Panc1 (cell line): ENCODE measurements at regions not wholly inside any gene's neighbourhood (a gene's known extent, or its start where the extent isn't known, plus 50 kb on each side); places are given as distances from the start of the nearest gene placed in this dataset.

ENCODE experiments used
- ATAC-seq: fragments of 200-7000 bp; cut with Tn5 transposase; 2 replicates; pipeline ENCODE4 v1.9.1; 2020; ENCODE audit warnings: mild to moderate bottlenecking, moderate library complexity
- BruUV-seq: library from RNA; stranded (reverse); fragments of 400-500 nt; replicated peaks from 2 replicates; lab custom pipeline; 2021; lab: Mats Ljungman, UMichigan
- CTCF ChIA-PET: fragments of 300-600 bp; sonication (Branson Sonifier 250); formaldehyde crosslinking; loops from one replicate; lab custom pipeline; 2022; ENCODE audit warnings: antibody characterized with exemption; lab: Charles Lee
- POLR2A ChIA-PET: fragments of 300-600 bp; sonication (Branson Sonifier 250); formaldehyde crosslinking; loops from one replicate; lab custom pipeline; 2022; ENCODE audit warnings: antibody characterized with exemption; lab: Charles Lee
- DNase-seq: peaks from one replicate; pipeline ENCODE4 v3.0.0-alpha.2; 2010; ENCODE audit warnings: low read depth, low spot score
- H3K27ac ChIP-seq: 2 replicates; pipeline ENCODE4 v1.5.1; 2011; ENCODE audit warnings: mild to moderate bottlenecking, low read length, inconsistent platforms
- H3K27me3 ChIP-seq: fragments of 200-500 bp; sonication (Bioruptor generic); 2 replicates; pipeline ENCODE4 v1.6.0; 2014; ENCODE audit warnings: low read length, inconsistent platforms; ENCODE audit not compliant: control insufficient read depth, insufficient read depth
- H3K36me3 ChIP-seq: fragments of 200-500 bp; sonication (Bioruptor generic); 2 replicates; pipeline ENCODE4 v1.5.1; 2014; ENCODE audit warnings: inconsistent platforms, mild to moderate bottlenecking, low read length, moderate library complexity; ENCODE audit not compliant: control insufficient read depth, insufficient read depth
- H3K4me1 ChIP-seq: 2 replicates; pipeline ENCODE4 v1.5.1; 2011; ENCODE audit warnings: inconsistent platforms, mild to moderate bottlenecking, low read length, moderate library complexity; ENCODE audit not compliant: control insufficient read depth, insufficient read depth
- H3K4me3 ChIP-seq, 2 experiments: 2 replicates each; pipeline ENCODE4 v1.5.1; 2011 to 2012; ENCODE audit warnings: low read depth in 2 of 2, low read length in 2 of 2, mild to moderate bottlenecking in 2 of 2, inconsistent platforms in 1 of 2, moderate library complexity in 1 of 2
- H3K9me3 ChIP-seq: fragments of 200-500 bp; sonication (Bioruptor generic); 2 replicates; pipeline ENCODE4 v1.5.1; 2014; ENCODE audit warnings: low read depth, mild to moderate bottlenecking, inconsistent platforms, low read length, moderate library complexity; ENCODE audit not compliant: control insufficient read depth, insufficient read depth
- CTCF ChIP-seq: fragments of 450-650 bp; IDR thresholded peaks from 2 replicates; pipeline ENCODE4 v1.5.1; 2017; ENCODE audit warnings: mild to moderate bottlenecking
- POLR2AphosphoS5 ChIP-seq: IDR thresholded peaks from 2 replicates; pipeline ENCODE4 v1.6.1; 2012; ENCODE audit warnings: mild to moderate bottlenecking, low read depth, low read length, moderate library complexity
- REST ChIP-seq, 2 experiments: IDR thresholded peaks; 2 replicates each; pipeline ENCODE4 v1.6.1; 2011 to 2012; ENCODE audit warnings: low read depth in 2 of 2, control low read depth in 1 of 2, low read length in 1 of 2, mild to moderate bottlenecking in 1 of 2, moderate library complexity in 1 of 2; ENCODE audit not compliant: insufficient read depth in 1 of 2
- SIN3A ChIP-seq: IDR thresholded peaks from 2 replicates; pipeline ENCODE4 v1.6.1; 2012; ENCODE audit warnings: low read depth, mild to moderate bottlenecking, low read length, moderate library complexity, borderline replicate concordance; ENCODE audit not compliant: insufficient read depth
- TCF7L2 ChIP-seq: IDR thresholded peaks from 2 replicates; pipeline ENCODE4 v1.6.1; 2011; ENCODE audit warnings: mild to moderate bottlenecking, low read depth, low read length, inconsistent platforms
- in situ Hi-C: cut with HindIII; loops from 2 replicates; pipeline ENCODE4 v1.10.0; 2016; ENCODE audit warnings: low sequenced_read_pairs, low pct_unique_long_range_greater_than_20kb
- intact Hi-C: fragments of 100-400 bp; cut with micrococcal nuclease; formaldehyde crosslinking; loops from one replicate; pipeline ENCODE4 v1.10.0; 2022; ENCODE audit not compliant: unreplicated experiment

- Histone ChIP-seq H3K4me1 (no peaks in the 10 kb centered on the region), H3K36me3 (no peaks in the 10 kb centered on the region), H3K4me3 (no peak overlapping the region), H3K9me3 (no peaks in the 10 kb centered on the region), H3K27me3 (peaks cover 2% of the 10 kb centered on the region; the same call in 1 of the 2 replicates), H3K27ac (no peak overlapping the region)
- CTCF ChIA-PET = no interaction called here
- DNase-seq (no peak), ATAC-seq (no peak)
- TF ChIP-seq SIN3A = no peak
- no peak for TF ChIP-seq REST (IDR thresholded peaks at IDR 0.05; ENCODE audit: insufficient read depth in 1 of 2, low read depth in 2 of 2, low read length in 1 of 2)
- TF ChIP-seq POLR2AphosphoS5 = no peak
- no peak for TF ChIP-seq CTCF
- no peak for TF ChIP-seq TCF7L2
- in situ Hi-C loops (no loop called here), intact Hi-C loops (no loop called here)
- BruUV-seq = no TSS peak
- POLR2A ChIA-PET = no interaction called here
Observed at GRCh38 chr1:114278911-114279310, 125.2 kb upstream of the SYT6 start.

- no peak for ATAC-seq
- TF ChIP-seq REST (IDR thresholded peaks at IDR 0.05; ENCODE audit: insufficient read depth in 1 of 2, low read depth in 2 of 2, low read length in 1 of 2) (no peak), POLR2AphosphoS5 (no peak), CTCF (no peak), TCF7L2 (no peak), SIN3A (no peak)
- H3K9me3 ChIP-seq = no peaks in the 10 kb centered on the region
- POLR2A ChIA-PET = no interaction called here
- no peak for DNase-seq
- BruUV-seq = no TSS peak
- in situ Hi-C loops (no loop called here), intact Hi-C loops (no loop called here)
- no peaks in the 10 kb centered on the region for H3K36me3 ChIP-seq
- H3K4me3 ChIP-seq = no peak overlapping the region
- peaks cover 2% of the 10 kb centered on the region; the same call in 1 of the 2 replicates for H3K27me3 ChIP-seq
- no peaks in the 10 kb centered on the region for H3K4me1 ChIP-seq
- H3K27ac ChIP-seq = no peak overlapping the region
- CTCF ChIA-PET = no interaction called here
Observed at GRCh38 chr1:114278430-114278829, 124.8 kb upstream of the SYT6 start.
